GM19397 (cell line): ENCODE measurements at regions not wholly inside any gene's neighbourhood (a gene's known extent, or its start where the extent isn't known, plus 50 kb on each side); places are given as distances from the start of the nearest gene placed in this dataset.

Experiments
- ATAC-seq: cut with Tn5 transposase; IDR thresholded peaks from one replicate; pipeline ENCODE4 v1.9.1; 2021; ENCODE audit warnings: mild to moderate bottlenecking, moderate library complexity; ENCODE audit not compliant: unreplicated experiment

DNA sequence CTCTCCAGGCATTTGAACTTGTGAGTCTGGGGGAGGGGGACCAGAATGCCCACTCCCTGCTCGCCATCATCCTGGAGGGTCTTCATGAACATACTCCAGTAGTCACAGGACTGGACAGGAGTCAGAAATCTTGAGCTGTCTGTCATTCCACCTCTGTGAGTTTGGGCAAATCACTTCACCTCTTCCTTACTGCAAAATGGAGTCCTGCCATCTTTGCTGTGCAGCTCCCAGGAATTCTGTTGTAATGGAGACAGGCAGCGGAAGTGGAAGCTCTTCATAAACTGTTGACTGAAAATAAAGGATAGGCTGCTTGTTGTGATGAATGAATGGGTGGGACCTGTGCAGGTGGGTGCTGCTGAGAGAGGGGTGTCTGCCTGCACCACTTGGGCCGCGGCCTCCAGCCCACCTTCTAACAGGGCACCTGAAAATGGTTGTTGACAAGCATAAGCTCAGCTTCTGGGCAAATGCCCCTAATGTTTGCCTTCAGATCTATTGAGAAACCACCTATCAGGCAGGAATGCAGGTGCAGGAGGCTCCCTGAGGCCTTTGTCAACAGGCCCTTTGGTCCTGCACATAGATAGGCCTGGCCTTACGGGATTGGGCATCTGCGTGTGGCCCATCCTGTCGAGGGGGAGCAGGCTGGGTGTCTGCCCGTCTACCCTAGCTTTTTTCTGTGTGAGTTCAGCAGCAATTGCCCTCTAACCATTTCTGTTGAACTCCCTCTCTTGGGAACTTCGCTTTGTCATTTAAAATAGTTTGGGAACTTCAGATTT is 321.0 kb downstream of the RPS6KC1 start:
- ATAC-seq, result no peak

DNA sequence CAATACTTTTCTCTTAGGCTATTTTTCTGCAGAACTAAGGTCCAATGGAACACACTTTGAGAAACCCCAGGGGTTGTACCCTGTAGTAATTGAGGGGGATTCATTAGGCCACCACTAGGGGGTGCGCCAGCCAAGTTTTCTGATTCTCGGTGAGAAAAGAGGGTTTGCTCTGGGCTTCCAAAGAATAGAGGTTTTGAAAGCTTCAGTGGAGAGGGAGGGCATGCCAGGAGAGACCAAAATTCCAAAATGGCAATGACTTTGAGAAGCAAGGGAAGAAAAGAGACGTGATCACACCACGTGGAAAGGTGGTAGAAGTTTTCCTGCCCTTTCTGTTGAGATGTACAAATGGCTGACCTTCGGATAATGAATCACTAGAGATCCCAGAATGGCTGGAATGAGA is 323.3 kb downstream of the RPS6KC1 start:
- ATAC-seq, result peak; percentile 79

DNA sequence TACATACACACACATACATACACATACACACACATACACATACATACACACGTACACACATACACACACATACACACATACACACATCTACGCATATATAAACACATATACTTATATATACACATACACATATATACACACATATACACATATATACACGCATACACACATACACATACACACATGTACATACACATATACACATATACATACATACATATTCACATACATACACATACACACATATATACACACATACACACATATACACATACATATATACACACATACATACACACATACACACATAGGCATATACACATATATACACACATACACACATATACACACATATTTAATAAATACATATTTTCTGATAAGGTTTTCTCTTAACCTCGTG is 324.0 kb downstream of the RPS6KC1 start:
- ATAC-seq, result no peak

DNA sequence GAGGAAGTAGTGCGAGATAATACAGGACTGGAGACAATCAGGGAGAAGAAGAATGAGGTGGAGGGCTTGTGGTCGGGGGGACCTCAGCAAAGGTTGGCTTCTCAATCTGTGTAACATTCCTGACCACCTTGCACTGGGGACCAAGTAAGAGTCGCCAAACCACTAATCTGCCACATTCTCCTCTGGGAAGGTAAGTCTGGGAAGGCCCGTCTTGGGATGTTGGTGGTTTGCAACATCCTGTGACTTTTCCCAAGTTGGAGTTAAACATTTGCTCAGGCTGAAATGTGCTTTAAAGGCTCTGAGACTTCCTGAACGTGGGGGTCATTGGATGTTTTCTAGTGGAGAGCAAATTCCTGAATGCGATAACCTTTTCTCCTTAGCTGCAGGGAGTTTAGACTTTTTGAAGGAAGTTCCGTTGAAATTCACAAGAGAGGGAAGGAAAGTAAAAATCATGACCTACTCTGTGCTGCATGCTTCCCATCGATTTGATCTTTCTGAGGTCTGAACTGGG is 325.9 kb downstream of the RPS6KC1 start:
- no peak for ATAC-seq

DNA sequence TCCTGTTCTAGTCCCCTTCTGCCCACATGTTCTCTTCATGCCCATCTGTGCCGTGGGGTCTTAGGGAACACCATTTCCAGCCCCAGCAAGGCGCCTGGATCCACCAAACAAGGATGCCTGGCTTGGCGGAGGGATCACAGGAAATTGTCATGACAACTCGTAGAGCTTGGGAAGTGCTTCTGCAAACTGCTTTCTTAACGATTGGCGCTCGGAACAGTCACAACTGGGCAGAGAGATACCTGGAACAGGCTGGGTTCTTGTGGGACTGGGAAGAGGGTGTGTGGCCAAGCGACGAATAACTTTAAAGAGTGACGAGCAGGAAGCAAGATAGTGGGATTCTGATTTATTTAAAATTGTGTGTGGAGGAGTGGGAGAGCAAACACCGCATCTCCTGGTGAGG is 329.8 kb downstream of the RPS6KC1 start:
- no peak for ATAC-seq

DNA sequence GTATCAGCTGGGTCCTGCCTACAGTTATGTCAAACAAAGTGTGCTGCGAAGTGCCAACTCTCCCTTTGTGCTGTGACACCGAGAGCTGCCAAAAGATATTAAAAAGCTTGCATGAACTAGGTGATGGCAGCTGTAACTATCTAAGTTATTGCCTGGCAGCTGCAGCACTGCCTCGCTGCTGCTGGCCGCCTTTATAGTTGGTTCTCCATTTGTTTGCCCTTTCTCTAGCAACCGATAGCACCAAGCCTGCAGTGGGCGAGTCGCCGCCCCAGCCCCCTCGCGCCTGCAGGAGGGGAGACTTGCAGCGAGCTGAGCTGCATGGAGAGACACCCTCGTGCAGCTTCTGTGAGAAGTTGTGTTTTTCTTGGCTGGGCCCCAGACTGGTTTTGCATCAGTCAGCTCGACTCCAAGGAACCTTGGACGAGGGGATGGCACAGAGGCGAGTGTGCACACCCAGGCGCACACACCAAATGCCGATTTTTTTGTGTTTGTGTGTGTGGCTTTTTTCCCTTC is 330.6 kb downstream of the RPS6KC1 start:
- ATAC-seq, result no peak

DNA sequence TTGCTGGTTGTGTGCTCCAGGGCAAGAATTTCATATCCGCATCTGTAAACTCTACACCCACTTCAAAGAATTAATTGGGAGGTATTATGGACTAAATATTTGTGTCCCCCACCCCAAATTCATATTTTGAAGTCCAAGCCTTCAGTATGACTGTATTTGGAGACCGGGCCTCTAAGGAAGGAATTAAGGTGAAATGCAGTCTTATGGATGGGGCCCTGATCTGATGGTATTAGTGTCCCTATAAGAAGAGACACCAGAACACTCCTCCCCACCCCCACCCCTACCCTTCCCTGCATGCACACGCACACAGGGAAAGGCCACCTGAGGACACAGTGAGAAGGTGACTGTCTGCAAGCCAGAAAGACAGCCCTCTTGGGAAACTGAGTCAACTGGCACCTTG is 332.4 kb downstream of the RPS6KC1 start:
- ATAC-seq, result no peak

DNA sequence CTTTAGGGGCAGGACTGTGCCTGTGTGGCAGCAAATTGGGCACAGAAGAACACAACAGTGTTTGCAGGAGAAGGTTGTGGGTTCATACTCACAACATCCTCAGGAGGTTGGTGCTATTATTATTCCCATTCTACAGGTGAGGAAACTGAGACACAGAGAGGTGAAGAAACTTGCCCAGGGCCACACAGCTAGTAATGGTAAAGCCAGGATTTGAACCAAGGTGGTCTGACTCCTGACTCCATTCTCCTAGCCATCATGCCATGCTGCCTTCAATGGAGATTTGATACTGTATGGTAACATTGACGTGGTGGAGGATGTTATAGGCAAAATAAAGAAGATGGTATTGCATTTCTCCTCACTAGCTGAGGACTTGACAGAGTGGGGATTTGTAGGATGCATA is 334.2 kb downstream of the RPS6KC1 start:
- no peak for ATAC-seq

DNA sequence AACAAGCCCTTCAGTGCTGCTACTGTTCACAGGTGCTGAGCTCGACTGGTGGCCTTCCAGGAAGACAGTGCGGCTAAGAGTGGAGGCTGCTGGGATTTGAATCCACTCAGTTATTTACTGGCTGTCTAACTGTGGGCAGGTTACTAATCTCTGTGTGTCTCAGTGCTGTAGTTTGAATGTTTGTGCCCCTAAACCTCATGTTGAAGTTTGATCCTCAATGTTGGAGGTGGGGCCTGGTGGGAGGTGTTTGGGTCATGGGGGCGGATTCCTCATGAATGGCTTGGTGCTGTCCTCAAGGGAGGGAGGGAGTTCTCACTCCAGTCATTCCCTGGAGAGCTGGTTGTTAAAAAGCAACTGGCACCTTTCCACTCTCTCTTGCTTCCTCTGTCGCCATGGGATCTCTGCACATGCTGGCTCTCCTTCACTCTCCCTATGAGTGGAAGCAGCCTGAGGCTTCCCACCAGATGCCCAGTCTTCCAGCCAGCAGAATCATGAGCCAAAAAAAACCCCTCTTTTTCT is 334.8 kb downstream of the RPS6KC1 start:
- no peak for ATAC-seq

DNA sequence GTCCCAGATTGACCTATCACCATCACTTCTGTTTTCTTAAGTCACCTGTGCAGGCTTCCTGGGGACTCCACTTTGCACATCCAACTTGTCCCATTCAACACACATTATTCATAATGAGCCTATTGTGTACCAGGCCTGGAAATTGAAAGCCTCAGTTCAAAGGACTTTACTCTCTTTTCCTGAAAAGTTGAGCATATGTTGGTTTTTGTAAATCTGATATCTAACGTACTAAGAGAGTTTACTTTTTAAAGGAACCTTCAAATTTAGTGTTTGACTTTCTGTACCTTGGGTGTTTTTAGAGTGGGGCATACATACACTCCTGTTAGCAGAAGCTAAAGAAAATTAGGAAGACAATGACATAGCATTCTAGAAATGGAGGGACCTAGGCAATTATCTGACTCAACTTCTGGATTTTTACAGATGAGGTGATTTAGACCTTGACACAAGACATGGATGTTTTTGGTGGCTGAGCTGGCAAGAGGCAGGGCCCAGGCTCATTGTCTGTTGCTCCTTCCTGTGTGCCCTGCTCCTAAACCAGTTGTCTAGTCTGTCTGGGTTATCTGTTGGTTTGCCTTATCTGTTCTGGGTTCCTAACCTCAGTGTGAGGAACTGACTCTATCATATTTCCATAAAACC is 336.5 kb downstream of the RPS6KC1 start:
- no peak for ATAC-seq

DNA sequence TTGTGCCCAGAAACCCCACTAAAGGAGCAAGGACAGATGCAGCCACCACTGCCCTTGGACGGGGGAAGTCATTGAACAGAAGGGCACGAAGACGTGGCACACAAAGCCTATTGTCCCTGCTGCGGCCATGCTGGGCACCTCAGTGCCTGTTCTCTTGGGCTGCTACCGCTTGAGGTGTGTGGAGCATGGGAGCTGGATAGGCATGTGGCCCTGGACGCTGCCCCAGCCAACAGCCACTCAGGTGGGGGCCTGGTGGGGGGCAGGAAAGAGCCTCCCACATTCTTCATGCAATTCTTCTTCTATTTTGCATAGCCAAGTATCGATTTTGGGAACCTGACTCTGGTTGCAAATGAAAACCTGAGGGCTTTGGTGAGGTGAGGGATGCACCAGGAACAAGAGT is 337.2 kb downstream of the RPS6KC1 start:
- ATAC-seq, result no peak

DNA sequence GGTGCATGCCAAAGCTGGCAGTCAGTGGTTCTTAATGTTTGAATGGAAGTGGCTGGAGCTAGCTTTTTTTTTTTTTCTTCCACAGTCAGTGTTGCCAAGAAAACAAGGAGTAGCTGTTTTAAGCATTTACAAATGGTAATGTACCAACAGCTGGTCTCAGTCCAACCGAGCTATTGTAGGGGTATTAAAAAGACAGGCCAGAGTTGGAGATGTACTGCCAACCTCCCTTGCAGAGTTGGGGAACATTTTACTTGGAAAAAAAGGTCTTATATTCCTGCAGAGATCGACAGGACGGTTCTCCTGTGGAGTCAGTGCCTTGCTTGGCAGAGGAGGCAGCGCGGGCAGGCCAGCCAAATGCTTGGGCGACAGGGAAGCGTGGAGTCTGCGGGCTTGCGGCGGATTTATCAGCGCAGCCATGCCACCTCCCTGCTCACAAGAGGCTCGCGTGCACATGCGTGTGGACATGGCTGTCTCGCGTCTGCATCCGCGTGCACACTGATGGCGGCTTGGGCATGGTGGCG is 338.1 kb downstream of the RPS6KC1 start:
- ATAC-seq, result no peak

DNA sequence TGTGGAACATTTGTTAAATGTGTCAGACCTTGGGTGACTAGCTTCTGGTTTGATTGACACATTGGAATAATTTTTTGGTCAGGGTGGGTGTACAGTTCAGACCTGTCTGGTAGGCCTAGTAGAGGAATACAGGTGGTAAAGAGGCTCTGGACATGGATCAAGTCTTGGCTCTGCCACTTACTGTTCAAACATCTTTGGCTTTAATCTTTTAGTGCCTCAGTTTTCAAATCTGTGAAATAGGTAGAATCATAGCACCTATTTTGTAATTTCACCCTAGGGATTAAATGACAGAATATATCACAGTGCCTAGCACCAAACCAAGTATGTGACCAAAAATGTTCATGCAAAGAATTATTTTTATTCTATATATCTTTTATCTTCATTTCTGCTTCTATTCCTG is 340.4 kb downstream of the RPS6KC1 start:
- ATAC-seq, result no peak

DNA sequence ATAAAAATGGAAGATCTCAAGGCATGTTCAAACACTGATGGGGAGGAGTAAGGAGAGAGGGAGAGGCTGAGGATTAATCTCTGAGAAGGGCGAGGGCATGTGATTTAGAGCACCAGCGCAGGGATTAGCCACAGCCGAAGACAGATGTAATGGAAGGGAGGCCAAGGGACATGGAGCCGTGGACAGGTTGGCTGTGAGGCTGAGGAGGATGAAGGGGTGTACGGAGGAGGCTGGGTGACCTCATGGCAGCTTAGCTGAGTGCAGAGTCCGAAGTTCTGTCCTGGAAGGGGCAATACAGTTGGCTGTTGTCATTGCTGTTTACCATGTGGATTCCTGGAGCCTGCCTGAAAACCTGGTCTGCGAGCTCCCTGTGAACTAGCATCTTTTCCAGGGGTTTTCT is 342.8 kb downstream of the RPS6KC1 start:
- no peak for ATAC-seq

DNA sequence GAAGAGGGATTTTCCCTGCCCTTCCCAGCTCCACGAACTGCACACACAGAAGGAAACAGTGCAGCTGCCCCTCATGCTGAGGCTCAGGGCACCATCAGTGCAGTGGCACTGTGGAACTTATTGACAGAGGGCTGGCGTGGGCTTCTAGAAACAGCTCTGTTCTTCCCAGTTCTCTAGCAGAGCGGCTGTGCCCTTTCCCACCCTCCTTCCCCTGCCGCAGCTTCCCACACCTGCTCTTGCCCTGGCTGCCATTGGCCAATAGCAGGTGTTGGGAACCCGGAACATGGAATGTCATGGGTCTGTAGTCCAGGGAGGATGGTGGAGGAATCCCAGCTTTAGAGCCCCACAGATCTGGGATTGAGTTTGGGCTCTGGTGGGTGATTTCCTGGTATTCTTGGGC is 343.8 kb downstream of the RPS6KC1 start:
- ATAC-seq, result no peak

DNA sequence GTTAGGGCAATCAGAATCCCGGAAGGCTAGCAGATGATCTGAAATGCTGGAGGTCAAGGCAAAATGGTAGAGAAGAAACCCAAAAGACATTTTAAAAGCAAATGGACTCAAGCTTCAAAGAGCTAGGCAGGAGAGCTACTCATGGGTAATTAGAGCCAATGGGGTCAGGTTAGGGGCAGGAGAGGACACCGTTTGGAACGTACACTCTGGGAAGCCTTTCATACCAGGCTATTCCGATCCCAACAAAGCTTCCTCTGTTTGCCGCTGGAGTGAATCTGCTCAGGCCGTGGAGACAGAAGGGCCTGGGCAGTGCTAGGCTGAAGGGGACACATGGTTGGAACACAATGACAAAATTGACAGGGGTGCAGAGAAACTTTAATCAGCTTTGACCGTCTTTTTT is 346.6 kb downstream of the RPS6KC1 start:
- no peak for ATAC-seq

DNA sequence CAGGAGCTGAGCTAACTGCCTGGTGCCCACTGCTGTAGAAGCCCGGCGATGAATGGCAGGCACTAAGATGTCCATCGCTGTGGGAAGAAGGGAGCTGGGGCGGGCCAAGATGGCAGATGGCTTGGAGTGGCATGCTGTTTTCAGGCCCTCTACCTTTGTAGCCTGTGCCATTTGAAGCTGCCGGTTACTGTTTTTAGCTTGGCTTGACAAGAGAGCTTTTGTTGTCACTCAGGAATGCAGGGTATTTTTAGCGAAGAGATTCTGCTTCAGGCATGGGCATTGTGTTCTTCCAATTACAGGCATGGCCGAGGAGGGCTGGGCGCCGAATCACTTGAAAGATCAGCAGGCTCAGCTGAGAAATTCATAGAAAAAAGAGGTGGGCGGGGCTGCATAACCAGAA is 348.7 kb downstream of the RPS6KC1 start:
- no peak for ATAC-seq

DNA sequence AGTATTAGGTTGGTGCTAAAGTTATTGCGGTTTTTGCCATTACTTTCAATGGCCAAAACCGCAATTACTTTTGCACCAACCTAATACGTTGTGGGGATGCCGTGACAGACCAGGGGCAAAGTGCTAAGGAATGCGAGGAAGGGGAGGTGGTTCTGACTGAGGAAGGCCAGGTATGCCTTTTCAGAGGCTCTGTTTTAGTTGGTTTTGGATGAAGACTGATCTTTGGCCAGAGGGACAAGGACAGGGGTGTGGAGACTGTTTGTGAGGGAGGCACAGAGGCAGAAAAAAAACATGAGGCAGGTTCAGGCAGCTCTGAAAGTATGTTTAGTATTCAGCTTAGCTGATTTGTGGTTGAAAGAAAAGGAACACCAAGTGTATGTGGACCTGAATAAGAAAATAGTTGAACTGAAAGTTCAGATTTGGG is 358.2 kb downstream of the RPS6KC1 start:
- no peak for ATAC-seq

DNA sequence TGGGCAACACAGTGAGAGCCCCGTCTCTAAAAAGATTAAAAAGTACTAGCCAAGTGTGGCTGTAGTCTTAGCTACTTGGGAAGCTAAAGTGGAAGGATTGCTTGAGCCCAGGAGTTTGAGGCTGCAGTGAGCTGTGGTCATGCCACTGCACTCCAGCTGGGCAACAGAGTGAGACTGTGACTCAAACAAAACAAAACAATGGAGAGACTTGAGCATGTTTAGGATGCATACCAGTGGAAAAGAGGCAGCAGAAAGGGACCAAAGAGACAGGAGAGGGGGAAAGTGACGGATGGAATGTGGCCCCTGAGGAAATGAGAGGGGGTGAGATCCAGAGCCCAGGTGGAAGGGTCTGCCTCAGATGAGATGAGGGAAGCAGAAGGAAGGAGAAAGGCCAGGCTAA is 358.9 kb downstream of the RPS6KC1 start:
- ATAC-seq, result no peak

DNA sequence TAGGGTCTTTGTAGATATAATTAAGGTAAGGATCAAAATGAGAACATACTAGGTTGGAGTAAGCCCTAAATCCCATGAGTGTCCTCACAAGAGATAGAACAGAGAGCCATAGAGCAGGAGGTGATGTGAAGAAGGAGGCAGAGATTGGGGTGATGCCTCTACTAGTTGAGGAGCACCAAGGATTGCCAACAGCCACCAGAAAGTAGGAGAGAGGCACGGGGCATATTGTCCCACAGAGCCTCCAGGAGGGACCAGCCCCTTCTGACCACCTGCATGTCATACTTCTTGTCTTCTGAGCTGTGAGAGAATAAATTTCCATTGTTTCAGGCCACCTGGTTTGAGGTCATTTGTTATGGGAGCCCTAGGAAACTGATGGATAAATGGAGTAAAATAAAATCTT is 363.3 kb downstream of the RPS6KC1 start:
- ATAC-seq, result no peak

DNA sequence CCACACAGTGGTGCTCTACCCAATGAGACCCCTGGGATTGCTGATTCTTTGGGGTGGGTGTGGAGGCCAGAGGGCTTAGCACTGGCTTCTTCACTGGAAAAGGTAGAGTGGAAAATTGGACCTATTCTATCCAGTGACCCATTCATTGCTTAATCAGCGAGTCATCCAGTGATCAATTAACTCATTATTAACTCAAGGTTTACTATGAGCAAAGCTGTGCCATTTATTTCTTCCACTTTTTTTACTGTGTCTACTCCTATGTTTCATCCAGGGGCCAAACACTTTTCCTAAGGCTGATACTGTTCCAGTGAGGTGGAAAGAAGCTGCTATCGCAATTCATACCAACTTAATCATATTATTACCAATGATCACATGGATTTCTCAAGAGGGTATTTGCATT is 363.9 kb downstream of the RPS6KC1 start:
- no peak for ATAC-seq
